ENCODE measurements at regions not wholly inside any gene's neighbourhood (a gene's known extent, or its start where the extent isn't known, plus 50 kb on each side); places are given as distances from the start of the nearest gene placed in this dataset.
A peak's percentile ranks its signal among the peaks of the same experiment; 100 is the strongest.

DNA sequence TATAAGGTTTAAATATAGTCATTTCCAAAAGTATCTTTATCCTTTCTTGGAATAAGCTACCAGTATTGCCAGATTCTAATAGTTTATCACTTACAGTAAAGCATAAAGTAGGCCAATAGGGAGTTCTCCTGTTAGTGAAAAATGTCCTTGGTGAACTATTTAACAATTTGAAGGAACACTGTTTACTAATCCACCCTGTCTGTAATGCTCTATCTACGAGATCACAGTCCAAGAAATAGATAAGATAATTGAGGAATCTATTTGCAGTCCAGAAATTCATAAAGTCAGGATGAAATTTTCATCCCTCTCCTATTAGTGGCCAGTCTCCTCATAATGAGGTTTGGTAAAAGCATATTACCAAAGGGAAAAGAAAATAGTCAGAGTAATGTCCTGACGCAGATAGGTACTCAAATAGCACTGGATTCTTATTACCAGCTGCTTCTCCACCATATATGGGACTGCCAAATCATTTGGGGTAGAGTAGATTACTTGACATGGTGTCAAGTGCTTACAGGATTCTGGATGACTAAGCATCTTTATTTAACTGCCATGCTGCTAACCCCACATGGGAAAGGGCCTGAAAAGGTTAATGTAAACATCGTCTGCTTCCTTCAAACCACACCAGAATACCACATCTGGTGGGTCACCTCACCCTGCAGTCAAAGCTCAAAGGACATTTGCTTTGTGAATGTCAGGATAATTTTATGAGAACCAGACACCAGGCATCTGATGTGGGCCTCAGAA is 808.1 kb downstream of the EFNA5 start:
- Histone ChIP-seq H3K27ac (no peak overlapping the region), H3K27me3 (no peaks in the 10 kb centered on the region), H3K36me3 (no peaks in the 10 kb centered on the region), H3K4me3 (no peak overlapping the region), H3K4me1 (ENCODE audit: low read depth) (peaks cover 8% of the 10 kb centered on the region), H3K9me3 (ENCODE audit: low read depth) (no peaks in the 10 kb centered on the region)
- TF ChIP-seq, protein P1, sequence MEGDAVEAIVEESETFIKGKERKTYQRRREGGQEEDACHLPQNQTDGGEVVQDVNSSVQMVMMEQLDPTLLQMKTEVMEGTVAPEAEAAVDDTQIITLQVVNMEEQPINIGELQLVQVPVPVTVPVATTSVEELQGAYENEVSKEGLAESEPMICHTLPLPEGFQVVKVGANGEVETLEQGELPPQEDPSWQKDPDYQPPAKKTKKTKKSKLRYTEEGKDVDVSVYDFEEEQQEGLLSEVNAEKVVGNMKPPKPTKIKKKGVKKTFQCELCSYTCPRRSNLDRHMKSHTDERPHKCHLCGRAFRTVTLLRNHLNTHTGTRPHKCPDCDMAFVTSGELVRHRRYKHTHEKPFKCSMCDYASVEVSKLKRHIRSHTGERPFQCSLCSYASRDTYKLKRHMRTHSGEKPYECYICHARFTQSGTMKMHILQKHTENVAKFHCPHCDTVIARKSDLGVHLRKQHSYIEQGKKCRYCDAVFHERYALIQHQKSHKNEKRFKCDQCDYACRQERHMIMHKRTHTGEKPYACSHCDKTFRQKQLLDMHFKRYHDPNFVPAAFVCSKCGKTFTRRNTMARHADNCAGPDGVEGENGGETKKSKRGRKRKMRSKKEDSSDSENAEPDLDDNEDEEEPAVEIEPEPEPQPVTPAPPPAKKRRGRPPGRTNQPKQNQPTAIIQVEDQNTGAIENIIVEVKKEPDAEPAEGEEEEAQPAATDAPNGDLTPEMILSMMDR (IDR thresholded peaks at IDR 0.05; ENCODE audit: low read depth, low read length) = no peak
- peak in 1 of 2 donors; percentile 17 for DNase-seq (ENCODE audit: low read depth in 1 of 2, low spot score in 1 of 2)

GRCh38 chr5:106860398-106861044 is 810.2 kb downstream of the EFNA5 start:
- H3K4me1 ChIP-seq (ENCODE audit: low read depth) = peaks cover 8% of the 10 kb centered on the region
- TF ChIP-seq, protein P1 (IDR thresholded peaks at IDR 0.05; ENCODE audit: low read depth, low read length) = no peak
- no peaks in the 10 kb centered on the region for H3K36me3 ChIP-seq
- no peak overlapping the region for H3K27ac ChIP-seq
- H3K4me3 ChIP-seq = no peak overlapping the region
- H3K9me3 ChIP-seq (ENCODE audit: low read depth) = no peaks in the 10 kb centered on the region
- no peak for DNase-seq (ENCODE audit: low read depth in 1 of 2, low spot score in 1 of 2)
- H3K27me3 ChIP-seq = no peaks in the 10 kb centered on the region

DNA sequence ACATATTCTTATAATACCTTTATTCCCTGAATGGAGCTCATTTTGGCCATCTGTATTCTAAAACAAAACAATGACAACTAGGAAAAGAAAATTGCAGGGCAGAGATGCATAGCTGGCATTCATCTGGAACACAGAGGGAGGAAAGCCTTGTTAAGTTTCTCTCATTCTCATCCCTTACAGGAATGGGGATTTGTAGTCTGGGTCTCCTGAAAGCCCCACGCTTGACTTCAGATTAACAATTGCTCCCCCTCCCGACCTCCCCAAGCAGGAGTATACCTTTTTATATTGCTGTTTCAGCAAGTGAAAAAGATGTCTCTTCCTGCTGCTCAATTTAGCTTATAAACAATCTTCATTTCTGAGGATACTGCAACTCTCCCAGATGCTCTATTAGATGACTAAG is 812.1 kb downstream of the EFNA5 start:
- TF ChIP-seq, protein P1 (IDR thresholded peaks at IDR 0.05; ENCODE audit: low read depth, low read length) = no peak
- no peak for DNase-seq (ENCODE audit: low read depth in 1 of 2, low spot score in 1 of 2)
- Histone ChIP-seq H3K27me3 (no peaks in the 10 kb centered on the region), H3K4me1 (ENCODE audit: low read depth) (peaks cover 8% of the 10 kb centered on the region), H3K36me3 (no peaks in the 10 kb centered on the region), H3K4me3 (no peak overlapping the region), H3K9me3 (ENCODE audit: low read depth) (no peaks in the 10 kb centered on the region), H3K27ac (no peak overlapping the region)

DNA sequence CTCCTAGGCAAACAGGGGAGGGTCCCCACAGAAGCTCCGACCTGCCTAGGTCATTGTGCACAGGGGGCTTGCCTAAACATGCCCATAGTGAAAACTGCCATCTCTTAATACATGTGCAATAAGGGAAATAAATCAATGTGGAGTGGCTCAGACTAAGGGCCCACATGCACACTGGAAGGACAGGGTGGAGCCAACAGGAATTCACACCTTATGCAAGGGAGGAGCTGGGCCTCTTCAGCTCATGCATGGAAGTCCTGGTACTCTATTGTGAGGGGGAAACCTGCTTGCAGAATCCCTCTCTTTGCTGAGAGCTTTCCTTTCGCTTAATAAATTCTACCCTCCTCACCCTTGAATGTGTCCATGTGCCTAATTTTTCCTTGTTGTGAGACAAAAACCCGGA is 815.8 kb downstream of the EFNA5 start:
- no peak for DNase-seq (ENCODE audit: low read depth in 1 of 2, low spot score in 1 of 2)
- Histone ChIP-seq H3K4me3 (no peak overlapping the region), H3K27ac (no peak overlapping the region), H3K27me3 (no peaks in the 10 kb centered on the region), H3K4me1 (ENCODE audit: low read depth) (no peaks in the 10 kb centered on the region), H3K36me3 (no peaks in the 10 kb centered on the region), H3K9me3 (ENCODE audit: low read depth) (no peaks in the 10 kb centered on the region)
- TF ChIP-seq, protein P1 (IDR thresholded peaks at IDR 0.05; ENCODE audit: low read depth, low read length) = no peak

GRCh38 chr5:106854105-106854687 is 816.5 kb downstream of the EFNA5 start:
- Histone ChIP-seq H3K4me3 (no peak overlapping the region), H3K36me3 (no peaks in the 10 kb centered on the region), H3K9me3 (ENCODE audit: low read depth) (no peaks in the 10 kb centered on the region), H3K27ac (no peak overlapping the region), H3K27me3 (no peaks in the 10 kb centered on the region), H3K4me1 (ENCODE audit: low read depth) (no peaks in the 10 kb centered on the region)
- TF ChIP-seq, protein P1 (IDR thresholded peaks at IDR 0.05; ENCODE audit: low read depth, low read length) = no peak
- no peak for DNase-seq (ENCODE audit: low read depth in 1 of 2, low spot score in 1 of 2)
